ENCODE measurements at regions not wholly inside any gene's neighbourhood (a gene's known extent, or its start where the extent isn't known, plus 50 kb on each side); places are given as distances from the start of the nearest gene placed in this dataset.

DNA sequence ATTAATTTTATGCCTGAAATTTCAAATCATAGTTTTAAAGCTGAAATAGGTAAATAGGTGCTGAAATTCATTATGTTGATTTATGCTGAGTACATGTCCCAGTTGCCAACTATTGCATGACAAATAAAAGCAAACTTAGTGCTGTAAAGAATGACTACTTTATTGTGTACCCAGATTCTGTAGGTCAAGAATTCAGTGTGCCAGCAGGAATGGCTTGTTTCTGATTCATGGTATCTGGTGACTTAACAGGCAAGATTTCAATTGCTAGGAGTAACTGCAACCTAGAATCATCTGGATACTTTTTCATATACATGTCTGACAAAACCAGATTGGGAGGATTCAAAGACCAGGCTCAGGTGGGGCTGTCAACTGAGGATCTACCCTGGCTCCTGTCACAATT, 678.4 kb upstream of the ADAMTS5 start:
- TF ChIP-seq KLF10 (CRISPR knock-in tag; IDR thresholded peaks at IDR 0.05) (no peak), ZNF347 (CRISPR knock-in tag; IDR thresholded peaks at IDR 0.05; ENCODE audit: low read depth) (no peak), ZZZ3 (IDR thresholded peaks at IDR 0.05) (no peak), ZNF197 (CRISPR knock-in tag; IDR thresholded peaks at IDR 0.05; ENCODE audit: low read depth) (no peak), ZNF644 (tag; IDR thresholded peaks at IDR 0.05; ENCODE audit: low read depth) (no peak), POLR2G (IDR thresholded peaks at IDR 0.05; ENCODE audit: low read depth, low read length) (no peak)
